Caco-2 (cell line): ENCODE measurements at regions not wholly inside any gene's neighbourhood (a gene's known extent, or its start where the extent isn't known, plus 50 kb on each side); places are given as distances from the start of the nearest gene placed in this dataset.

ENCODE experiments used
- BruUV-seq: library from RNA; stranded (reverse); fragments of 400-500 nt; replicated peaks from 2 replicates; lab custom pipeline; 2021; lab: Mats Ljungman, UMichigan
- CTCF ChIA-PET: fragments of 300-600 bp; sonication (Branson Sonifier 250); formaldehyde crosslinking; loops from one replicate; lab custom pipeline; 2022; ENCODE audit warnings: antibody characterized with exemption; lab: Charles Lee
- POLR2A ChIA-PET: fragments of 300-600 bp; sonication (Branson Sonifier 250); formaldehyde crosslinking; loops from one replicate; lab custom pipeline; 2022; ENCODE audit warnings: antibody characterized with exemption; lab: Charles Lee
- DNase-seq, 2 experiments: peaks; one replicate each; pipeline versions ENCODE4 v3.0.0 to v3.0.0-alpha.2; 2020 to 2022
- H3K27me3 ChIP-seq: replicated peaks from 2 replicates; pipeline ENCODE4 v1.6.0; 2011; ENCODE audit warnings: low read length; ENCODE audit not compliant: control insufficient read depth, insufficient read depth
- H3K36me3 ChIP-seq: 2 replicates; pipeline ENCODE4 v1.5.1; 2011; ENCODE audit warnings: low read length; ENCODE audit not compliant: control insufficient read depth, insufficient read depth
- H3K4me1 ChIP-seq: fragments of 250-450 bp; sonication (Bioruptor Pico); 2 replicates; pipeline ENCODE4 v1.5.1; 2020; ENCODE audit warnings: mild to moderate bottlenecking
- H3K4me3 ChIP-seq: 2 replicates; pipeline ENCODE4 v1.5.1; 2011; ENCODE audit warnings: low read depth, mild to moderate bottlenecking, control low read depth, low read length
- H3K9me3 ChIP-seq: fragments of 250-450 bp; sonication (Bioruptor Pico); 2 replicates; pipeline ENCODE4 v1.5.1; 2020; ENCODE audit warnings: mild to moderate bottlenecking, moderate library complexity
- H3K27ac Mint-ChIP-seq: one replicate; pipeline ENCODE4 v1.8.0; 2022; ENCODE audit warnings: mixed read lengths; ENCODE audit not compliant: unreplicated experiment
- H3K27me3 Mint-ChIP-seq: one replicate; pipeline ENCODE4 v1.8.0; 2022; ENCODE audit warnings: mixed read lengths; ENCODE audit not compliant: insufficient read depth, unreplicated experiment
- H3K36me3 Mint-ChIP-seq: one replicate; pipeline ENCODE4 v1.8.0; 2022; ENCODE audit warnings: mild to moderate bottlenecking, mixed read lengths; ENCODE audit not compliant: insufficient read depth, unreplicated experiment
- H3K4me1 Mint-ChIP-seq: one replicate; pipeline ENCODE4 v1.8.0; 2022; ENCODE audit warnings: low read depth, mixed read lengths; ENCODE audit not compliant: unreplicated experiment
- H3K4me3 Mint-ChIP-seq: one replicate; pipeline ENCODE4 v1.8.0; 2022; ENCODE audit warnings: mild to moderate bottlenecking, moderate library complexity, mixed read lengths; ENCODE audit not compliant: unreplicated experiment
- H3K9me3 Mint-ChIP-seq: one replicate; pipeline ENCODE4 v1.8.0; 2022; ENCODE audit warnings: mixed read lengths; ENCODE audit not compliant: unreplicated experiment
- CTCF ChIP-seq, 2 experiments: fragments of 200-600 bp in 1 of 2; IDR thresholded peaks; 1 replicate in 1 of 2; 2 replicates in 1 of 2; pipeline versions ENCODE4 v1.5.1 to v1.8.0; 2011 to 2022; ENCODE audit warnings: antibody characterized with exemption in 1 of 2, control low read depth in 1 of 2, inconsistent platforms in 1 of 2, low read depth in 1 of 2, low read length in 1 of 2, mild to moderate bottlenecking in 1 of 2, moderate library complexity in 1 of 2; ENCODE audit not compliant: insufficient read depth in 1 of 2, severe bottlenecking in 1 of 2, unreplicated experiment in 1 of 2
- intact Hi-C: fragments of 100-400 bp; cut with micrococcal nuclease; formaldehyde crosslinking; loops from one replicate; pipeline ENCODE4 v1.10.0; 2022; ENCODE audit not compliant: unreplicated experiment

GRCh38 chr2:66803726-66804125 lies 368.8 kb downstream of the MEIS1 start:
- Histone ChIP-seq H3K36me3 (no peaks in the 10 kb centered on the region), H3K4me3 (no peak overlapping the region), H3K4me1 (no peaks in the 10 kb centered on the region), H3K9me3 (0 out of 2 replicates have a peak, but pooled peaks cover 3% of the 10 kb centered on the region), H3K27me3 (no peaks in the 10 kb centered on the region)
- peaks cover 4% of the 10 kb centered on the region for H3K27me3 Mint-ChIP-seq
- CTCF ChIA-PET, result interaction anchor here (0.6 kb wide), 1 partner anchor 931 kb away, joined by 9 read pairs; no protein-coding TSS in a partner anchor
- H3K36me3 Mint-ChIP-seq, result no peaks in the 10 kb centered on the region
- no peak overlapping the region for H3K4me3 Mint-ChIP-seq
- no peaks in the 10 kb centered on the region for H3K4me1 Mint-ChIP-seq
- no peak for TF ChIP-seq CTCF (IDR thresholded peaks at IDR 0.05; ENCODE audit: insufficient read depth in 1 of 2, low read depth in 1 of 2, low read length in 1 of 2, severe bottlenecking in 1 of 2, unreplicated experiment in 1 of 2)
- intact Hi-C loops, result no loop called here
- peaks cover 5% of the 10 kb centered on the region for H3K9me3 Mint-ChIP-seq
- no peak overlapping the region for H3K27ac Mint-ChIP-seq
- POLR2A ChIA-PET, result no interaction called here
- no TSS peak for BruUV-seq
- DNase-seq, result no peak

- Mint-ChIP-seq H3K27ac (no peak overlapping the region), H3K9me3 (no peaks in the 10 kb centered on the region), H3K4me3 (no peak overlapping the region), H3K36me3 (no peaks in the 10 kb centered on the region), H3K27me3 (peaks cover 2% of the 10 kb centered on the region), H3K4me1 (no peaks in the 10 kb centered on the region)
- intact Hi-C loops, result no loop called here
- no peaks in the 10 kb centered on the region for H3K36me3 ChIP-seq
- no peaks in the 10 kb centered on the region for H3K27me3 ChIP-seq
- ChIA-PET CTCF (interaction anchor here (0.7 kb wide), 1 partner anchor 16 kb away, joined by 3 read pairs; no protein-coding TSS in a partner anchor), POLR2A (no interaction called here)
- TF ChIP-seq CTCF (IDR thresholded peaks at IDR 0.05; ENCODE audit: insufficient read depth in 1 of 2, low read depth in 1 of 2, low read length in 1 of 2, severe bottlenecking in 1 of 2, unreplicated experiment in 1 of 2), result no peak
- DNase-seq, result no peak
- no peak overlapping the region for H3K4me3 ChIP-seq
- 0 out of 2 replicates have a peak, but pooled peaks cover 3% of the 10 kb centered on the region for H3K9me3 ChIP-seq
- no TSS peak for BruUV-seq
- H3K4me1 ChIP-seq, result no peaks in the 10 kb centered on the region
Observed at GRCh38 chr2:66805016-66805865, 370.3 kb downstream of the MEIS1 start.

- no peak overlapping the region for H3K4me3 ChIP-seq
- peaks cover 2% of the 10 kb centered on the region for H3K27me3 Mint-ChIP-seq
- H3K9me3 ChIP-seq, result 0 out of 2 replicates have a peak, but pooled peaks cover 3% of the 10 kb centered on the region
- ChIA-PET POLR2A (no interaction called here), CTCF (interaction anchor here (0.7 kb wide), 1 partner anchor 15 kb away, joined by 3 read pairs; no protein-coding TSS in a partner anchor)
- H3K27me3 ChIP-seq, result no peaks in the 10 kb centered on the region
- H3K36me3 ChIP-seq, result no peaks in the 10 kb centered on the region
- no peaks in the 10 kb centered on the region for H3K36me3 Mint-ChIP-seq
- H3K4me3 Mint-ChIP-seq, result no peak overlapping the region
- no peak overlapping the region for H3K27ac Mint-ChIP-seq
- H3K9me3 Mint-ChIP-seq, result no peaks in the 10 kb centered on the region
- no peaks in the 10 kb centered on the region for H3K4me1 Mint-ChIP-seq
- no peak for TF ChIP-seq CTCF (IDR thresholded peaks at IDR 0.05; ENCODE audit: insufficient read depth in 1 of 2, low read depth in 1 of 2, low read length in 1 of 2, severe bottlenecking in 1 of 2, unreplicated experiment in 1 of 2)
- no peaks in the 10 kb centered on the region for H3K4me1 ChIP-seq
- no peak for DNase-seq
- intact Hi-C loops, result no loop called here
- no TSS peak for BruUV-seq
Observed at GRCh38 chr2:66805968-66806367, 371.0 kb downstream of the MEIS1 start.
